Astrocyte of the spinal cord (primary cell): ENCODE measurements at regions not wholly inside any gene's neighbourhood (a gene's known extent, or its start where the extent isn't known, plus 50 kb on each side); places are given as distances from the start of the nearest gene placed in this dataset.
"Not testable (repeated sequence)": the region's sequence is repeated elsewhere in the genome, so short reads cannot be mapped to it uniquely, and the experiment has no call there.

ENCODE experiments used
- DNase-seq: peaks from one replicate; pipeline ENCODE4 v3.0.0; 2011; ENCODE audit warnings: low read depth, low spot score
- H3K4me3 ChIP-seq: 2 replicates; pipeline ENCODE4 v1.5.1; 2011; ENCODE audit warnings: low read depth, mild to moderate bottlenecking, low read length, moderate library complexity
- CTCF ChIP-seq: IDR thresholded peaks from 2 replicates; pipeline ENCODE4 v1.5.1; 2012; ENCODE audit warnings: low read depth, mild to moderate bottlenecking, low read length, inconsistent platforms
- in situ Hi-C: cut with HindIII; loops from 2 replicates; pipeline ENCODE4 v1.10.0; 2017; ENCODE audit warnings: low sequenced_read_pairs

GRCh38 chr1:147050654-147051053 is 112.5 kb downstream of the NBPF12 start:
- in situ Hi-C loops = no loop called here
- TF ChIP-seq CTCF = no peak

DNA sequence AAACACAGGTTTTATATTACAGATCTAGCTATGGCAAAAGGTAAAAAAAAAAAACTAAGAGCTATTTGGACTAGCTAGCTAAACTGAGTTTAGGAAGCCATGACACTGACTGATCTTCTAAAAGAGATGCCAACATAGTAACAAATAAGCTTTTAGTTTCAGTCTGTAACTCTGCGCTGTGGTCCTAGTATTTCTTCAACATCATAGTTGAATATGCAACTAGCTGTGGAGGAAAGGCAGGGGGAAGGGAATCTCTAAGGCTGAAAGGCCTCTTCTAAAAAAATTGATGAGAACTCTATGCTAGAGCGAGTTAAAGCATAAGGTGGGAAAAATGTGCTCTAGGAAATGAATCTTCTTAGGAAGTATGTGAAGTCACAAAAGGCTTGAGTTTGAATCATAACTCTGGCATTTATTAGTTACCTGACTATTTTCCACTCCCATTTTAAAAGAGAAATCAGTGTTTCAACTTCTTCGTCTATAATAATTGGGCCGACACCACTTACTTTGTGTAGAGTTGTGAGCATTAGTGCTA is 108.8 kb downstream of the NBPF12 start:
- in situ Hi-C loops, H3K4me3 ChIP-seq, DNase-seq: not testable (repeated sequence)

More at GRCh38 chr1:147050654-147051053, 112.5 kb downstream of the NBPF12 start:
- H3K4me3 ChIP-seq = no peak overlapping the region
- DNase-seq = no peak

GRCh38 chr1:147046189-147046862 is 108.2 kb downstream of the NBPF12 start:
- in situ Hi-C loops = no loop called here
- no peak overlapping the region for H3K4me3 ChIP-seq
- TF ChIP-seq CTCF = no peak
- no peak for DNase-seq
